ENCODE measurements at regions not wholly inside any gene's neighbourhood (a gene's known extent, or its start where the extent isn't known, plus 50 kb on each side); places are given as distances from the start of the nearest gene placed in this dataset.

- no peaks in the 10 kb centered on the region for H3K36me3 ChIP-seq (ENCODE audit: low read depth)
- H3K27me3 ChIP-seq (ENCODE audit: insufficient read depth, poor library complexity, severe bottlenecking): no peaks in the 10 kb centered on the region
- no peaks in the 10 kb centered on the region for H3K4me1 ChIP-seq (ENCODE audit: insufficient read depth, poor library complexity, severe bottlenecking)
- no peak for TF ChIP-seq CTCF (IDR thresholded peaks at IDR 0.05; ENCODE audit: poor library complexity, severe bottlenecking)
- no peak overlapping the region for H3K27ac ChIP-seq (ENCODE audit: poor library complexity, severe bottlenecking)
- DNase-seq (ENCODE audit: low spot score) (no peak), ATAC-seq (ENCODE audit: low read depth) (no peak)
- H3K9me3 ChIP-seq (ENCODE audit: severe bottlenecking): no peaks in the 10 kb centered on the region
- H3K4me3 ChIP-seq (ENCODE audit: severe bottlenecking): no peak overlapping the region
Observed at GRCh38 chr4:29972121-29972520, 748.0 kb upstream of the PCDH7 start.

- H3K4me3 ChIP-seq (ENCODE audit: severe bottlenecking): no peak overlapping the region
- H3K4me1 ChIP-seq (ENCODE audit: insufficient read depth, poor library complexity, severe bottlenecking): no peaks in the 10 kb centered on the region
- DNase-seq (ENCODE audit: low spot score): no peak
- H3K36me3 ChIP-seq (ENCODE audit: low read depth): no peaks in the 10 kb centered on the region
- no peak for TF ChIP-seq CTCF (IDR thresholded peaks at IDR 0.05; ENCODE audit: poor library complexity, severe bottlenecking)
- no peak for ATAC-seq (ENCODE audit: low read depth)
- H3K9me3 ChIP-seq (ENCODE audit: severe bottlenecking): no peaks in the 10 kb centered on the region
- no peaks in the 10 kb centered on the region for H3K27me3 ChIP-seq (ENCODE audit: insufficient read depth, poor library complexity, severe bottlenecking)
- H3K27ac ChIP-seq (ENCODE audit: poor library complexity, severe bottlenecking): no peak overlapping the region
Observed at GRCh38 chr4:29983890-29984289, 736.3 kb upstream of the PCDH7 start.

GRCh38 chr4:30001628-30002027, 718.5 kb upstream of the PCDH7 start:
- DNase-seq (ENCODE audit: low spot score) (no peak), ATAC-seq (ENCODE audit: low read depth) (no peak)
- Histone ChIP-seq H3K9me3 (ENCODE audit: severe bottlenecking) (no peaks in the 10 kb centered on the region), H3K27ac (ENCODE audit: poor library complexity, severe bottlenecking) (no peak overlapping the region), H3K36me3 (ENCODE audit: low read depth) (no peaks in the 10 kb centered on the region), H3K27me3 (ENCODE audit: insufficient read depth, poor library complexity, severe bottlenecking) (peaks cover 3% of the 10 kb centered on the region), H3K4me1 (ENCODE audit: insufficient read depth, poor library complexity, severe bottlenecking) (no peaks in the 10 kb centered on the region), H3K4me3 (ENCODE audit: severe bottlenecking) (no peak overlapping the region)
- TF ChIP-seq CTCF (IDR thresholded peaks at IDR 0.05; ENCODE audit: poor library complexity, severe bottlenecking): no peak

GRCh38 chr4:30002341-30002740, 717.8 kb upstream of the PCDH7 start:
- ATAC-seq (ENCODE audit: low read depth) (no peak), DNase-seq (ENCODE audit: low spot score) (no peak)
- Histone ChIP-seq H3K27me3 (ENCODE audit: insufficient read depth, poor library complexity, severe bottlenecking) (peaks cover 3% of the 10 kb centered on the region), H3K9me3 (ENCODE audit: severe bottlenecking) (no peaks in the 10 kb centered on the region), H3K4me1 (ENCODE audit: insufficient read depth, poor library complexity, severe bottlenecking) (no peaks in the 10 kb centered on the region), H3K36me3 (ENCODE audit: low read depth) (no peaks in the 10 kb centered on the region), H3K4me3 (ENCODE audit: severe bottlenecking) (no peak overlapping the region), H3K27ac (ENCODE audit: poor library complexity, severe bottlenecking) (no peak overlapping the region)
- no peak for TF ChIP-seq CTCF (IDR thresholded peaks at IDR 0.05; ENCODE audit: poor library complexity, severe bottlenecking)

- no peaks in the 10 kb centered on the region for H3K36me3 ChIP-seq (ENCODE audit: low read depth)
- no peak overlapping the region for H3K4me3 ChIP-seq (ENCODE audit: severe bottlenecking)
- no peak for ATAC-seq (ENCODE audit: low read depth)
- H3K27ac ChIP-seq (ENCODE audit: poor library complexity, severe bottlenecking): no peak overlapping the region
- TF ChIP-seq CTCF (IDR thresholded peaks at IDR 0.05; ENCODE audit: poor library complexity, severe bottlenecking): no peak
- no peaks in the 10 kb centered on the region for H3K9me3 ChIP-seq (ENCODE audit: severe bottlenecking)
- no peaks in the 10 kb centered on the region for H3K4me1 ChIP-seq (ENCODE audit: insufficient read depth, poor library complexity, severe bottlenecking)
- H3K27me3 ChIP-seq (ENCODE audit: insufficient read depth, poor library complexity, severe bottlenecking): no peaks in the 10 kb centered on the region
- no peak for DNase-seq (ENCODE audit: low spot score)
Observed at GRCh38 chr4:30005995-30006394, 714.2 kb upstream of the PCDH7 start.

Measured in RWPE2 (cell line).